LNCaP clone FGC (cell line): ENCODE measurements at regions not wholly inside any gene's neighbourhood (a gene's known extent, or its start where the extent isn't known, plus 50 kb on each side); places are given as distances from the start of the nearest gene placed in this dataset.

Source experiments
- DNase-seq: peaks from one replicate; pipeline ENCODE4 v3.0.0-alpha.2; 2011; ENCODE audit warnings: low read depth
- H3K4me3 ChIP-seq: 2 replicates; pipeline ENCODE4 v1.5.1; 2011; ENCODE audit warnings: mild to moderate bottlenecking, low read depth, low read length, control low read depth
- TF ChIP-seq, protein P1 (sequence below): IDR thresholded peaks from 2 replicates; pipeline ENCODE4 v1.5.1; 2012; ENCODE audit warnings: mild to moderate bottlenecking; ENCODE audit not compliant: control insufficient read depth, insufficient read depth; ENCODE audit errors: extremely low read depth

DNA sequence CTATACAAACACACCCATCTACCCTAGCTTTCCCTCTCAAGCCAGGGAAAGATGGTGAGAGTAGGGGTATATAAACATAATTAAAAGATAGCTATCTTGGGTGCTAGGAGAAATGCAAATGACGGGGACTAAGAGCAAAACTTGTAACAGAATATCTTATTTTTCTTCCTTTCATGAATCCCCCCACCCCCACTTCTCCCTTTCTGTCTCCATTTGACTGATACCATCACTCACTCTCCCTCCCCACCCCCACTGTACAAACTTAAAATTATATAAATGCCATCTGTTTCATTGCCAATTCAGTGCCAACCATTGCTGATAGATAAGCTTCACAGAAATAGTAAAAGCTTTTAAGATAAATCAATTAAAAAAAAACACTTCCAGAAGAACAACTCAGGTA, 268.6 kb downstream of the SLC6A15 start:
- TF ChIP-seq, protein P1, sequence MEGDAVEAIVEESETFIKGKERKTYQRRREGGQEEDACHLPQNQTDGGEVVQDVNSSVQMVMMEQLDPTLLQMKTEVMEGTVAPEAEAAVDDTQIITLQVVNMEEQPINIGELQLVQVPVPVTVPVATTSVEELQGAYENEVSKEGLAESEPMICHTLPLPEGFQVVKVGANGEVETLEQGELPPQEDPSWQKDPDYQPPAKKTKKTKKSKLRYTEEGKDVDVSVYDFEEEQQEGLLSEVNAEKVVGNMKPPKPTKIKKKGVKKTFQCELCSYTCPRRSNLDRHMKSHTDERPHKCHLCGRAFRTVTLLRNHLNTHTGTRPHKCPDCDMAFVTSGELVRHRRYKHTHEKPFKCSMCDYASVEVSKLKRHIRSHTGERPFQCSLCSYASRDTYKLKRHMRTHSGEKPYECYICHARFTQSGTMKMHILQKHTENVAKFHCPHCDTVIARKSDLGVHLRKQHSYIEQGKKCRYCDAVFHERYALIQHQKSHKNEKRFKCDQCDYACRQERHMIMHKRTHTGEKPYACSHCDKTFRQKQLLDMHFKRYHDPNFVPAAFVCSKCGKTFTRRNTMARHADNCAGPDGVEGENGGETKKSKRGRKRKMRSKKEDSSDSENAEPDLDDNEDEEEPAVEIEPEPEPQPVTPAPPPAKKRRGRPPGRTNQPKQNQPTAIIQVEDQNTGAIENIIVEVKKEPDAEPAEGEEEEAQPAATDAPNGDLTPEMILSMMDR, result no peak
- H3K4me3 ChIP-seq, result no peak overlapping the region
- DNase-seq, result no peak

DNA sequence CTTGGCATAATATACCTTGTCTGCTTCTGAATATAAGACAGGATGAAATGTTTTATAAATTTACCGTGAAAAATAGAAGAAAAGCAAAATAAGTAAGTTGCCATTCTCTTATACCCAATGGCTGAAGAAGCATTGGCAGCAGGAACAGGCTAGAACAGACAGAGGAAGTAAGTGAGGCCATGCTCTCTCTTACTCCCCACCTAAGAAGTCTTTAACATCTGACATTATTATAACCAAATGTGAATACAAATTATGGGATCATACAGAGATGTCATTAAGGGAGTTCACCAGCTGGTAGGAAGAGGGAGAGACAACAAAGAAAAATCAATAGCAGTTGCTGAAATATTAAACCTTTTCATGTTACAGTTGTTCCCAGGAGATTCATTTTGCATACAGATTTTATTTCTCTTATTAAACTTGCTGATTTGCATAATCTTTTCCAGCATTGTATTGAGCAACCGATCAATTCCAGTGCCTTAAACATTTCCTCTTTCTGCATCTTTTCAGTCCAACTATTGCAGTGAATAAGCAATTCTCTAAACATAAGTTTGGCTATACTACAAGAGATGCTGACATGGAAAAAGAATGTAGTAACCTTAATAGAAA, 270.6 kb downstream of the SLC6A15 start:
- no peak for DNase-seq
- no peak overlapping the region for H3K4me3 ChIP-seq
- TF ChIP-seq, protein P1, result no peak

DNA sequence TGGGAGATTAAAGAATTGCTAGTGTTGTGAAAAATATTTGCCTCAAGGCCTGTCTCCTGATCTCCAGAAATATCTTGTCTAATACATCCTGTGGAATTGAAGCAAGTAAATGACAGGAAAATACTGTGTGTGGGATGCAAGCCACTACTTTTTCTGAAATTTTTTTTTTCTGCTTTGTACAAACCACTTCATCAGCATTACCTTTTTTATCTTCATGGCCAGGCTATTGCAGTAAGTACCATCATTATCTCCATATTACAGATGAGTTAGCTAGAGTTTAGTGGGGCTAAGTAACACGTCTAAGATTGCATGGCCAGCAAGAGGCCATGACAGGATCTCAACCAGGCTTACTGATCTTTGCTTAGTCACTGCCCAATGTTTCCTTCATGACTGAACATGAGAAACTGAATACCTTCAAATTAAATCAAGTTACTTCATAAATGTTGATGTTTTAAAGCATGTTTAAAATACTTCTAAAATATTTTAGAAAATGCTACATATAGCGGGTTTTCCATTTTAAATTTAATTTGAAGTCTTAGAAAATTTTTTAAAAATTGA, 273.7 kb downstream of the SLC6A15 start:
- TF ChIP-seq, protein P1, result no peak
- no peak overlapping the region for H3K4me3 ChIP-seq
- DNase-seq, result no peak

DNA sequence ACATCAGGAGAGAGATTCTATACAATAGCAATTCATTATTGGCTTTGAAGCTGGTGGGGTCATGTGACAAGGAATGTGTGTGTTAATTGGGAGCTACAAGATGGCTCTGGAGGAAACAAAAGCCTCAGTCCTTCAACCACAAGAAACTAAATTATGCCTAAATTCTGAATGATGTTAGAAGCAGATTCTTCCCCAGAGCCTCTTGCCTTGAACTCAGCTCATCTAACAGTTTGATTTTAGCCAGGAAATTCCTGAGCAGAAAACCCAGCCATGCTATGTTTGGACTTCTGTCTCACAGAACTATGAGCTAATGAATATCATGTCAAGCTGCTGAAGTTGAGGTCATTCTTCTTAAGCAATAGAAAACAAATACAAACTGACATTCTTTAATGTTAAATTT, 274.7 kb downstream of the SLC6A15 start:
- no peak overlapping the region for H3K4me3 ChIP-seq
- no peak for DNase-seq
- TF ChIP-seq, protein P1, result no peak

DNA sequence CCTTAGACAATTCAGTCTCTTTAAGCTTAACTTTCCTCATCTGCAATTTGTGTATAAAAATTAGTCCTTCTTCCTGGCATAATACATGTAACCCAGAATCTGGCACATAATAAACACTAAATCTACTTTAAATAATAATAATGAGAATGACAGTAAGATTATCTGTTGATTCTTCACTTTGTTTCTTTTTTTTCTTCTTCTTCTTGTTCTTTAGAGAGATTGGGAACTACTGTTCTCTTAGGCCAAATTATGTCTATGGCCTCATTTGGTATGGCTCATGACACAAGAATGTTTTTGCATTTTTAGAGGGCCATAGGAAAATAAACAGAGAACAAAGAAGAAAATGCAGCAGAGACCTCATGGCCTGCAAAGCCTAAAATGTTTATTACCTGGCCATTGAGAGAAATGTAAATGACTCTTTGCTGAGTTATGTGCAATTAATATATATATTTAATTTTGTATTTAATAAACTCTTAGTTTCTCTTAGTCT, 275.8 kb downstream of the SLC6A15 start:
- TF ChIP-seq, protein P1, result no peak
- no peak for DNase-seq
- no peak overlapping the region for H3K4me3 ChIP-seq

DNA sequence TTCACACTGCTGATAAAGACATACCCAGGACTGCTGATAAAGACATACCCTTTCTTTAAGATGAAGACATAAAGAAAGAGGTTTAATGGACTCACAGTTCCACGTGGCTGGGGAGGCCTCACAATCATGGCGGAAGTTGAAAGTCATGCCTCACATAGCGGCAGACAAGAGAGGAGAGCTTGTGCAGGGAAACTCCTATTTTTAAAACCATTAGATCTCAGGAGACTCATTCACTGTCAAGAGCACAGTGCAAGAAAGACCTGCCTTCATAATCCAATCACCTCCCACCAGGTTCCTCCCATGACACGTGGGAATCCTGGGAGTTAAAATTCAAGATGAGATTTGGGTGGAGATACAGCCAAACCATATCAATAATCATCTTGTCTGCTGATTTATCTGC, 278.1 kb downstream of the SLC6A15 start:
- no peak overlapping the region for H3K4me3 ChIP-seq
- no peak for DNase-seq
- TF ChIP-seq, protein P1, result no peak

DNA sequence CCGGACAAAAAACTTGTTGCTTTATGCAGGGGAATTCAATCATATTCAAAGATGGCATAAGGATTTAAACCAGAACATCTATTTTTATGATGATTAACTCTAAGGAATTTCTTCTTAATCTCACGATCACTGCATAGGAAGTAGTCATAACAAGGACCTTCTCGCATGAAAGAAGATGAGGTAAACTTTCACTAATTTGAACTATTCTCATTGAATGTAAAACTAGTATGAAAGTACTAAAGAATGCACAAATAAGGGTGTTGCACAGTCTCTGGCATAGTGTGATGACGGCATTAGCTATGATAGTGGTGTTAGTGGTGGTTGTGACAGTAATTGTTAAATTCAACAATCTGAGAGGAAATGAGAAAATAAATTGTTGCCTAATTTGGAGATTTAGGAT, 280.0 kb downstream of the SLC6A15 start:
- TF ChIP-seq, protein P1, result no peak
- H3K4me3 ChIP-seq, result no peak overlapping the region
- DNase-seq, result no peak
